Activated naive CD4-positive, alpha-beta T cell treated with anti-CD3 and anti-CD28 coated beads, Interleukin-2, amount 50 U/mL, for 72 hours (primary cell): ENCODE measurements at regions not wholly inside any gene's neighbourhood (a gene's known extent, or its start where the extent isn't known, plus 50 kb on each side); places are given as distances from the start of the nearest gene placed in this dataset.
A peak's percentile ranks its signal among the peaks of the same experiment; 100 is the strongest.

ENCODE experiments used
- ATAC-seq, 2 donors: fragments of 150-1000 bp; cut with Tn5 transposase; 2 replicates each; pipeline ENCODE4 v1.10.0; 2021; ENCODE audit warnings: mild to moderate bottlenecking in 2 of 2, moderate library complexity in 2 of 2
- DNase-seq, 2 donors: peaks; one replicate each; pipeline ENCODE4 v3.0.0; 2021 to 2022; ENCODE audit warnings: low spot score in 2 of 2
- H3K27ac Mint-ChIP-seq, 2 donors: one replicate each; pipeline ENCODE4 v1.8.0; 2022; ENCODE audit warnings: mild to moderate bottlenecking in 2 of 2, mixed read lengths in 2 of 2
- H3K36me3 Mint-ChIP-seq, 2 donors: one replicate each; pipeline ENCODE4 v1.8.0; 2022; ENCODE audit warnings: mixed read lengths in 2 of 2
- H3K9me3 Mint-ChIP-seq, 2 donors: one replicate each; pipeline ENCODE4 v1.8.0; 2022; ENCODE audit warnings: mixed read lengths in 2 of 2

DNA sequence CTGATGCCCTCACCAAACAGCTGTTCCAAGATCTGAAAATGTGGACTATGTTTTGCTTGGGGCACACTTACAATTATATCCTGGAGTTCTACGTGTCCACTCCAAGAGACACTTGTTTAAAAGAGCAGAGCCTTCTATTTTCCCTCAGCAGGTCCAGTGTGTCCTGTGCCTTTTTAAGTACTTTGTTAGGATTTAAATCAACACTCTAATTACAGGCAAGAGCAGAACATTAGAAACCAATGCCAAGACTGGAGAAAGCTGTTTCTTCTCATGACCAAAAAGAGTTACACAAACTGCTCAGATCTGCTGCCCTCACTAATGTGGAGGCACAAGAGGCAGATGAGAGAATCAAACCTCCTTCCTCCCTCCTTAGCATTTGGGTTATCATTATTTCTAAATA, 452.9 kb downstream of the LMO4 start:
- no peak for DNase-seq
- Mint-ChIP-seq H3K36me3 (no peaks in the 10 kb centered on the region), H3K27ac (no peak overlapping the region), H3K9me3 (peaks cover 4 to 10% of the 10 kb centered on the region in 2 donors)
- ATAC-seq = no peak

DNA sequence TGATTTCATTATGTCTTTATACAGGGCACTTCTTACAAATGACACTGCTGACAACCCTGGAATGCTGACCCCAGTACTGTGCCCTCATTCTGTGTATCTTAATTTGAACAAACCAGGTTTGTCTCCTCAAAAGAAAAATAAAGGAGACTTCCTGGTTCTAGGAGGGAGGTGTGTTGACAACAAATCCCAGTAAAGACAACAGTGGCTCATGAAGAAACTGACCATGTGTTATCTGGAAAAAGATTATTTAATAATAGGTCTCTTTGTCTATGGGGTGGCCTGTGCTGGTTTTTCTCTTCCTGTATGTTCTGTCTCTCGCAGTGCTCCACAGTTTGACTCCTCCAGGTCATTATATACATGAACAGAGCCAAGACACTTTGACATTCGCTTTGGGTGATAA, 454.6 kb downstream of the LMO4 start:
- ATAC-seq (no peak), DNase-seq (no peak)
- Mint-ChIP-seq H3K27ac (no peak overlapping the region), H3K9me3 (peaks cover 4 to 10% of the 10 kb centered on the region in 2 donors), H3K36me3 (no peaks in the 10 kb centered on the region)

DNA sequence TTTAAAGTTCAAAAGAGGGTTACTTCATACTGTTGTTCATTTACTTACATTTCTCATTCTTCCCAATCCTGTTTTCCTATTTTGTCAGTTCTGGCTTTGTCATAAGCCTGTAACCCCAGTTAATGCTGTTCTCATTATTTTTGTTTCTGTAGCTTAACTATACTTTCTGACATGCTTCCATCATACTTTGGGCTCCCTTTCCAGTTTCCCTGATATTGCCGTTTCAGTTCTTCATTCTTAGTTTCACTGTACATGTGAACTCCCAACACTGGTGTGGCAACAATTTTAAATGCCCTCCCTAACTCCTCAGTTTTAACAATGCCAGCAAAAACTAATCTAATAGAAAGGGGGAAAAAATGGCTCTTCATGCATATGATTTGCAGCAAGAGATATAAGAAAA, 456.7 kb downstream of the LMO4 start:
- H3K27ac Mint-ChIP-seq = no peak overlapping the region
- ATAC-seq (no peak), DNase-seq (no peak)
- H3K36me3 Mint-ChIP-seq = no peaks in the 10 kb centered on the region
- H3K9me3 Mint-ChIP-seq = peaks cover 4 to 10% of the 10 kb centered on the region in 2 donors

GRCh38 chr1:87786229-87786628, 457.5 kb downstream of the LMO4 start:
- ATAC-seq (no peak), DNase-seq (no peak)
- Mint-ChIP-seq H3K9me3 (peaks cover 4 to 10% of the 10 kb centered on the region in 2 donors), H3K36me3 (no peaks in the 10 kb centered on the region), H3K27ac (no peak overlapping the region)

GRCh38 chr1:87786861-87787545, 458.3 kb downstream of the LMO4 start:
- H3K27ac Mint-ChIP-seq = no peak overlapping the region
- DNase-seq (no peak), ATAC-seq (no peak)
- peaks cover 4 to 10% of the 10 kb centered on the region in 2 donors for H3K9me3 Mint-ChIP-seq
- H3K36me3 Mint-ChIP-seq = no peaks in the 10 kb centered on the region

DNA sequence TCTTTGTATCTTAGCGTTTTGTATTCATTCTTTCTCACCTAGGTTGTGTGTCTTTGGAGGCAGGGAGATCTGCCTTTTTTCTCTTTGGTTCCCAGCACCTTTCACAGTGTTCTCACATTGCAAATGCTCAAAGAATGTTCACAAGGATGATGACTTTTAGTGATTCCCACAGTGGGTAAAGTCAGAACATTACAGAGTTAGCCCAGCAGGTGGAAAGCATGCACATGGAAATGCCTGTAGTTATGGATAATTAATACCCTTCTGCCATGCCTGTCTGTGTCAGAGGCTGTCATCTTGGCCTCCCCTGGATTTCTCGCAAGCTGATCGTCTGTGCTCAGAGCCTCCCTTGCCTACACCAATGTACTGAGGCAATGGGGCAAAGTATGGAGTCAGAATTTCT, 458.9 kb downstream of the LMO4 start:
- Mint-ChIP-seq H3K36me3 (no peaks in the 10 kb centered on the region), H3K27ac (no peak overlapping the region), H3K9me3 (peaks cover 4 to 10% of the 10 kb centered on the region in 2 donors)
- ATAC-seq (no peak), DNase-seq (no peak)

GRCh38 chr1:87790756-87791155, 462.1 kb downstream of the LMO4 start:
- ATAC-seq = no peak
- no peak overlapping the region for H3K27ac Mint-ChIP-seq
- H3K9me3 Mint-ChIP-seq = no peaks in the 10 kb centered on the region
- no peak for DNase-seq
- no peaks in the 10 kb centered on the region for H3K36me3 Mint-ChIP-seq

DNA sequence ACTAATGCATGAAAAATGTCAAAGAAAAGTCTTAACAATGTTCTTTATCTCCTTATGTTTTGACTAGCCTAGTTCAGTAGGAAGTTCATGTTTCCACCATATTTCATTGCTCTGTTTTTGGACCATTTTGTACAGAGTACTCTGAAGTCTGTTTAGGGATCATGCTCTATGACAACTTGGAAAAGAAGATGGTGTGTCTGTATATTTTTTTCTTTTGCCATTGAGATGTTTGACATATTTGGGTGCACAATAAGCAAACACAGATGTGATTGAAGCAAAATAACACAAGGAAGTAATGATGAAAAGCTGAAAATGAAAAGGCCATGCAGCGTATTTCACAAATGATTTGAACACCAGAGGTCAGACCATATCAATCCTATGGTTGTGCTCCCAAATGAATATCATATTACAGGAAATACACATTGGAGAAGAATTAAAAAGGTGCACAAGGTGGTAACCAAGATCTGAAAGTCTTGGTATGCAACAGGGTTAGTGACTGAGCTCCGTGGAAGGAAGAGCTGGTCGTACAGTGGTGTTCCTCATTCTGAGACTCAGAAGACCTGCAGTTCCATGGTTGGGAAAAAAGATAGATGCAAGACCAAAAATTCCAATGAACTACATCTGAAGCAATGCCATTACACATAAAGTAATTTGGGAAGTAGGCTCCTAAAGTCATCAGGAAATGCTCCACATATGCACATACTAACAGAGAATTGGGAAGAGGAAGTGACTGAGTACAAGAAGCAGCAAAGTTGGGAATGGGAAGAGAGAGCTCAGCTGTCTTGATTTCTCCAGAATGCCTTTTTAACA, 463.5 kb downstream of the LMO4 start:
- Mint-ChIP-seq H3K36me3 (no peaks in the 10 kb centered on the region), H3K9me3 (no peaks in the 10 kb centered on the region), H3K27ac (no peak overlapping the region)
- ATAC-seq (no peak), DNase-seq (no peak)

- Mint-ChIP-seq H3K36me3 (no peaks in the 10 kb centered on the region), H3K9me3 (no peaks in the 10 kb centered on the region), H3K27ac (peak overlapping the region in 1 of 2 donors; percentile 52)
- ATAC-seq (no peak), DNase-seq (no peak)
These were observed 466.3 kb downstream of the LMO4 start for GRCh38 chr1:87794788-87795614.

DNA sequence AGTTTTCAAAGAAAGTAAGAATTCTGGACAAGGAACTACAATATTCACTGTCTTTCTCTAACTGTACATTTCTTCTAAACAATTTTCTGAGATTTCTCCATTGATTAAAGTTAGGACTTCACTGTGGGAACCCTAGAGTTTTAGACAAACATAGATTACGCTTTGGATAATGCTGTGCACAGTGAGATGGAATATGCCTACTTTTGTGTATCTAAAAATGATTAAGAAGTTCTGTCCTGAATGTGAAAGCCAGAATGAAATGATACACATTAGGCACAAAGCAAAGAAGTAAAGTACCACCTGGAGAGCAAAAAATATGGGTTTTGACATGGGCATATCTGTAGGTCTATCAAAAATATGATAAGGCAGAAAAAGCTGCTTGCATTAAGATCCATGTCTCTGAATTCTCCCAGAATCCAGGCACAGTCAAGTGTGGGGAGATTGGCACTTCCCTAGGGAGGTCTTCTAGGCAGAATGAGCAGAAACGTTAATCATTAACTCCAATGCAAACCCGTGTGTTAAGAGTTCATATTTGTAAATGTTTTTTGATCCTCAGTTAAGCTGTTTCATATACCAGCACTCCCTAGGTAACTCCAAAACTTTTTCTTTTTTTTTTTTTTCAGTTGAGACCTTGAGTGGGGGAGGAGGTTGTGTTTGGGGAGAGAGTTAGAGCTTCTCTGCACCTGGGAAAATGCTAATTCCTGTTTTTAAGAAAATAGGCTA, 467.1 kb downstream of the LMO4 start:
- Mint-ChIP-seq H3K27ac (no peak overlapping the region), H3K9me3 (no peaks in the 10 kb centered on the region), H3K36me3 (no peaks in the 10 kb centered on the region)
- DNase-seq = no peak
- ATAC-seq = no peak

GRCh38 chr1:87796471-87796901, 467.8 kb downstream of the LMO4 start:
- DNase-seq (no peak), ATAC-seq (no peak)
- no peak overlapping the region for H3K27ac Mint-ChIP-seq
- H3K36me3 Mint-ChIP-seq = no peaks in the 10 kb centered on the region
- H3K9me3 Mint-ChIP-seq = no peaks in the 10 kb centered on the region

- ATAC-seq (no peak), DNase-seq (no peak)
- no peaks in the 10 kb centered on the region for H3K36me3 Mint-ChIP-seq
- H3K27ac Mint-ChIP-seq = no peak overlapping the region
- H3K9me3 Mint-ChIP-seq = no peaks in the 10 kb centered on the region
These were observed 470.8 kb downstream of the LMO4 start for GRCh38 chr1:87799451-87799850.

GRCh38 chr1:87800006-87800405, 471.3 kb downstream of the LMO4 start:
- ATAC-seq (no peak), DNase-seq (no peak)
- H3K27ac Mint-ChIP-seq = no peak overlapping the region
- no peaks in the 10 kb centered on the region for H3K9me3 Mint-ChIP-seq
- H3K36me3 Mint-ChIP-seq = no peaks in the 10 kb centered on the region

GRCh38 chr1:87803375-87803774, 474.7 kb downstream of the LMO4 start:
- Mint-ChIP-seq H3K27ac (no peak overlapping the region), H3K9me3 (peaks cover 0 to 2% of the 10 kb centered on the region in 2 donors), H3K36me3 (no peaks in the 10 kb centered on the region)
- no peak for ATAC-seq
- DNase-seq = no peak

DNA sequence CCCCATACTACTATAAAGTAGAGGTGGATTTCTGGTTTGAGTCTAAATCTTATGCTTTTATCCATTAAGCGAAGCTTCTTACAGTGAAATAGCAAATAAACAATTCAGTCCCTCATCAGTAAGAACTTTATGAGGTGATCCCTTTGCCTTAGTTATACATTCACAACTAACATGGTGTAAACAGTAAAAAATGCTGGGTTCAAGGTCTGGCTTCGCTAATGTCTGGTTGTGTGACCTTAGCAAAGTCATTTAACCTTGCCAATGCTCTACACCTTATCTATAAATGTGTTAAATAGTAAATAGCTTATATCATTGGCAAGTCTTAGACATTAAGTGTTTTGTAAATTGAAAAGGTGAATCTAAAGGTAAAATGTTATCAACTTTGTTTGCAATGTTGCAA, 475.4 kb downstream of the LMO4 start:
- Mint-ChIP-seq H3K9me3 (peaks cover 0 to 7% of the 10 kb centered on the region in 2 donors), H3K36me3 (no peaks in the 10 kb centered on the region), H3K27ac (no peak overlapping the region)
- DNase-seq (no peak), ATAC-seq (no peak)

DNA sequence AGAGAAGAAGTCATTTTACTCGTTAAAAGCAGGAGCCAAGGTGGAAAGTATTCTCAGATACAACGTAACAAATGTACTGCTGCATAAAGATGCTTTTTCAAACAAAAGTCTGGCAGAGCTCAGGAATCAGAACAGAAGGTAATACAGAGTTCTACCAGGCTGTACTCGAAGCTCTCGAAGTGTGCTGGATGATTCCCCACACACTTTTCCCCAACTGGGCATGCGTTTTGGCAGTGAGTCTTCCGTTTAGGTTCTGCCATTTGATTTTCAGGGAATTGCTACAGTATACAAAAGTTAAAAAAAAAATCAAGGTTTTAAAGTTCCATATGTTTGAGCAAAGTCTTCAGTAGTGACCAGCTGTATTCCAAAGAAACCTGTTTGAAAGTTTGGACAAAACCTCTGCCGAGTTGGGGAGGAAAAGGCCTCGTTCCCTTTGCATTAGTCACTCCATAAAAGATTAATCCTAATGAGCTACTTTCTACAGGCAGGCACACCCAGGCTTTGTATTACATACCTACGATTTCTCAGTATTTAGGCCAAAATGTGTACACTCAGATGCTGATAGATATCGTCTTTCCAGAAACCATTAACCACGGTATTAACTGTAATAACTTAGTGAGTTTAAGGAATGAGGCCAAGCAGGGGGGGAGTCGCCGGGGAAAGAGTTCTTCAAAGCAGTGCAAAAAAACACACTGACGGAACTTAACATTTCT, 477.1 kb downstream of the LMO4 start:
- no peaks in the 10 kb centered on the region for H3K36me3 Mint-ChIP-seq
- H3K27ac Mint-ChIP-seq = no peak overlapping the region
- DNase-seq = no peak
- ATAC-seq = no peak
- peaks cover 0 to 8% of the 10 kb centered on the region in 2 donors for H3K9me3 Mint-ChIP-seq
